Right lobe of liver (tissue), 4 donors: ENCODE measurements at regions not wholly inside any gene's neighbourhood (a gene's known extent, or its start where the extent isn't known, plus 50 kb on each side); places are given as distances from the start of the nearest gene placed in this dataset.

Experiments
- CTCF ChIP-seq, 4 donors: fragments of 200-600 bp in 3 of 4; fragments of 450-650 bp in 1 of 4; IDR thresholded peaks; one replicate each; pipeline versions ENCODE4 v1.5.1 to v1.8.0; 2016 to 2022; ENCODE audit warnings: antibody characterized with exemption in 4 of 4, mild to moderate bottlenecking in 2 of 4
- POLR2A ChIP-seq: fragments of 450-650 bp; IDR thresholded peaks from one replicate; pipeline ENCODE4 v1.6.1; 2017; ENCODE audit warnings: antibody characterized with exemption, mild to moderate bottlenecking
- donor health status: DM: no; HTN: no; CAD: no.
- donor health status: DM: no; HTN: no; CAD: no.
- donor health status: DM: no; HTN: yes; CAD: no.

DNA sequence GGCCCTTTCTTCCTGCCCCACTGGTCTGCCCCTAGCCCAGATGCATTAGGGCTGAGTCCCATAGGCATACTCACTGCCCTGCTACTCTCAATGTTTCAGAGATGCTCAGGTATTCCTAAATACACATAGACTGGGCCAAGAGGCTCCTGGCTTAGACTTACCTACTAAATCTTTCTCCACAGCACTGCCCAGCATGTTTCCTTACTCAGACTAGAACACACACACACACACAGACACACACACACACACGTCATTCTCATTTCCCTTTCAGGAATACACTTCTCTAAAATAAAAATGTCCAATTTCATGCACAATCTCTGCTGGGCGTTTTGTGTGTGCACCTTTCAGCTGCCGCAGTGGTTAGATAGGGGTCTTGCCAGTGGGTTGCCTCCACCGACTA lies 175.7 kb downstream of the FAM43A start:
- TF ChIP-seq CTCF (IDR thresholded peaks at IDR 0.05) (no peak), POLR2A (no peak)
